Neural cell (in vitro differentiated cells): ENCODE measurements at regions not wholly inside any gene's neighbourhood (a gene's known extent, or its start where the extent isn't known, plus 50 kb on each side); places are given as distances from the start of the nearest gene placed in this dataset.

Experiments used
- H2AFZ ChIP-seq: fragments of 200-600, 300-800 bp; sonication (generic), shearing (Covaris generic); 2 replicates; pipeline ENCODE4 v1.6.0; 2014; ENCODE audit warnings: low read depth, mild to moderate bottlenecking, antibody characterized with exemption, low read length, moderate library complexity
- H3F3A ChIP-seq: fragments of 200-600 bp; shearing (Covaris generic); 2 replicates; pipeline ENCODE4 v1.6.1; 2016; ENCODE audit warnings: mild to moderate bottlenecking, moderate library complexity, mixed read lengths, antibody characterized with exemption, low read length; ENCODE audit not compliant: insufficient read depth, poor library complexity, severe bottlenecking
- H3K27ac ChIP-seq: fragments of 200-600, 300-800 bp; sonication (generic), shearing (Covaris generic); 2 replicates; pipeline ENCODE4 v1.5.1; 2014; ENCODE audit warnings: mild to moderate bottlenecking, low read length, moderate library complexity
- H3K27me3 ChIP-seq: fragments of 300-800, 200-600 bp; sonication (generic), shearing (Covaris generic); 2 replicates; pipeline ENCODE4 v1.6.0; 2014; ENCODE audit warnings: mild to moderate bottlenecking, low read depth, low read length, moderate library complexity; ENCODE audit not compliant: insufficient read depth
- H3K36me3 ChIP-seq: fragments of 300-800, 200-600 bp; sonication (generic), shearing (Covaris generic); 2 replicates; pipeline ENCODE4 v1.5.1; 2014; ENCODE audit warnings: mild to moderate bottlenecking, antibody characterized with exemption, low read length, moderate library complexity; ENCODE audit not compliant: insufficient read depth
- H3K4me2 ChIP-seq: fragments of 300-800, 200-600 bp; sonication (generic), shearing (Covaris generic); 2 replicates; pipeline ENCODE4 v1.6.0; 2014; ENCODE audit warnings: mild to moderate bottlenecking, low read length
- H3K4me3 ChIP-seq: fragments of 300-800, 200-600 bp; sonication (generic), shearing (Covaris generic); 2 replicates; pipeline ENCODE4 v1.5.1; 2014; ENCODE audit warnings: mild to moderate bottlenecking, low read length, moderate library complexity
- H3K79me2 ChIP-seq: fragments of 200-600 bp; shearing (Covaris generic); replicated peaks from 2 replicates; pipeline ENCODE4 v1.6.0; 2014; ENCODE audit warnings: mild to moderate bottlenecking, low read length, moderate library complexity; ENCODE audit not compliant: insufficient read depth
- H3K9ac ChIP-seq: fragments of 300-800, 200-600 bp; sonication (generic), shearing (Covaris generic); 2 replicates; pipeline ENCODE4 v1.6.1; 2016; ENCODE audit warnings: mild to moderate bottlenecking, low read length, mixed read lengths
- H3K9me2 ChIP-seq: fragments of 200-600 bp; shearing (Covaris generic); 2 replicates; pipeline ENCODE4 v1.6.1; 2016; ENCODE audit warnings: mild to moderate bottlenecking, low read length, mixed read lengths; ENCODE audit not compliant: insufficient read depth
- H3K9me3 ChIP-seq: fragments of 200-600, 300-800 bp; sonication (generic), shearing (Covaris generic); 2 replicates; pipeline ENCODE4 v1.6.1; 2016; ENCODE audit warnings: mild to moderate bottlenecking, mixed run types, low read length, moderate library complexity, mixed read lengths
- H4K20me1 ChIP-seq: fragments of 200-600 bp; shearing (Covaris generic); 2 replicates; pipeline ENCODE4 v1.6.1; 2016; ENCODE audit warnings: mild to moderate bottlenecking, mixed run types; ENCODE audit not compliant: insufficient read depth
- EP300 ChIP-seq: fragments of 450-650 bp; conservative IDR thresholded peaks from 2 replicates; pipeline ENCODE4 v1.6.1; 2014; ENCODE audit warnings: antibody characterized with exemption, mild to moderate bottlenecking, moderate library complexity; ENCODE audit not compliant: poor library complexity, severe bottlenecking
- EZH2 ChIP-seq: fragments of 200-600, 300-800 bp; shearing (Covaris generic), sonication (generic); IDR thresholded peaks from 2 replicates; pipeline ENCODE4 v1.6.1; 2014; ENCODE audit warnings: antibody characterized with exemption, low read length, borderline replicate concordance, mild to moderate bottlenecking; ENCODE audit not compliant: insufficient read depth, poor library complexity, severe bottlenecking
- MXI1 ChIP-seq: fragments of 450-650 bp; conservative IDR thresholded peaks from 2 replicates; pipeline ENCODE4 v1.6.1; 2014; ENCODE audit warnings: antibody characterized with exemption, mild to moderate bottlenecking; ENCODE audit not compliant: poor library complexity, severe bottlenecking
- POLR2AphosphoS5 ChIP-seq: IDR thresholded peaks from 2 replicates; pipeline ENCODE4 v1.6.1; 2012
- RAD21 ChIP-seq: fragments of 450-650 bp; conservative IDR thresholded peaks from 2 replicates; pipeline ENCODE4 v1.6.1; 2014; ENCODE audit warnings: antibody characterized with exemption, mild to moderate bottlenecking, moderate library complexity
- SMC3 ChIP-seq: fragments of 450-650 bp; conservative IDR thresholded peaks from 2 replicates; pipeline ENCODE4 v1.6.1; 2014; ENCODE audit warnings: antibody characterized with exemption, mild to moderate bottlenecking, moderate library complexity; ENCODE audit not compliant: poor library complexity
- TAF1 ChIP-seq: IDR thresholded peaks from 2 replicates; pipeline ENCODE4 v1.6.1; 2012; ENCODE audit warnings: low read depth
- TF ChIP-seq, protein P1 (sequence below): IDR thresholded peaks from 2 replicates; pipeline ENCODE4 v1.6.1; 2012; ENCODE audit warnings: borderline replicate concordance
- TF ChIP-seq, protein P2 (sequence below): fragments of 450-650 bp; IDR thresholded peaks from 2 replicates; pipeline ENCODE4 v1.5.1; 2014; ENCODE audit warnings: antibody characterized with exemption, mild to moderate bottlenecking, moderate library complexity; ENCODE audit not compliant: poor library complexity, severe bottlenecking

DNA sequence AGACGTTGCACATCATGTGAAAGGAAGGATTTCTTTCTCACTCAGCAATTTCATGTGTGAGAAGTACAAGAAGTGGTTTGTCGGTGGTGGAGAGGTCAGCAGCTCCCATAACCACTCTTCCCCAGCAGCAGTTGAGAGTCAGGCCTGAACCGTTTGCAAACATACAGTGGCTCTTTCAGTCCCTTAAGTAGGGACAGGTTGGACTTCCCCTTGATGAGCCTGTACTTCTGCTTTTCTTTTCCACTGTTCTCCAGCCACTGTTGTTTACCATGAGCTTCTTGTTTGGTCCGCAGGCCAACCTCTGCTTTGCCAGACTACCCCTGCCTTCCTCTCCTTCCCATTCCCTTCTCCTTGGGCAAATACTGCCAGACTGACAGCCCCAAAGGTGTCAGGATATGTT is 391.3 kb upstream of the CELF4 start:
- Histone ChIP-seq H3K4me2 (no peak overlapping the region), H4K20me1 (no peaks in the 10 kb centered on the region), H3K36me3 (no peaks in the 10 kb centered on the region), H3K27ac (no peak overlapping the region), H3K9me3 (no peaks in the 10 kb centered on the region), H3K9ac (no peak overlapping the region), H3K79me2 (no peaks in the 10 kb centered on the region), H3K4me3 (no peak overlapping the region), H3K9me2 (no peaks in the 10 kb centered on the region), H3K27me3 (no peaks in the 10 kb centered on the region), H2AFZ (no peak overlapping the region), H3F3A (no peaks in the 10 kb centered on the region)
- TF ChIP-seq TAF1 (no peak), MXI1 (no peak), EZH2 (no peak), RAD21 (no peak), SMC3 (no peak), POLR2AphosphoS5 (no peak), EP300 (no peak)
- TF ChIP-seq, protein P1, sequence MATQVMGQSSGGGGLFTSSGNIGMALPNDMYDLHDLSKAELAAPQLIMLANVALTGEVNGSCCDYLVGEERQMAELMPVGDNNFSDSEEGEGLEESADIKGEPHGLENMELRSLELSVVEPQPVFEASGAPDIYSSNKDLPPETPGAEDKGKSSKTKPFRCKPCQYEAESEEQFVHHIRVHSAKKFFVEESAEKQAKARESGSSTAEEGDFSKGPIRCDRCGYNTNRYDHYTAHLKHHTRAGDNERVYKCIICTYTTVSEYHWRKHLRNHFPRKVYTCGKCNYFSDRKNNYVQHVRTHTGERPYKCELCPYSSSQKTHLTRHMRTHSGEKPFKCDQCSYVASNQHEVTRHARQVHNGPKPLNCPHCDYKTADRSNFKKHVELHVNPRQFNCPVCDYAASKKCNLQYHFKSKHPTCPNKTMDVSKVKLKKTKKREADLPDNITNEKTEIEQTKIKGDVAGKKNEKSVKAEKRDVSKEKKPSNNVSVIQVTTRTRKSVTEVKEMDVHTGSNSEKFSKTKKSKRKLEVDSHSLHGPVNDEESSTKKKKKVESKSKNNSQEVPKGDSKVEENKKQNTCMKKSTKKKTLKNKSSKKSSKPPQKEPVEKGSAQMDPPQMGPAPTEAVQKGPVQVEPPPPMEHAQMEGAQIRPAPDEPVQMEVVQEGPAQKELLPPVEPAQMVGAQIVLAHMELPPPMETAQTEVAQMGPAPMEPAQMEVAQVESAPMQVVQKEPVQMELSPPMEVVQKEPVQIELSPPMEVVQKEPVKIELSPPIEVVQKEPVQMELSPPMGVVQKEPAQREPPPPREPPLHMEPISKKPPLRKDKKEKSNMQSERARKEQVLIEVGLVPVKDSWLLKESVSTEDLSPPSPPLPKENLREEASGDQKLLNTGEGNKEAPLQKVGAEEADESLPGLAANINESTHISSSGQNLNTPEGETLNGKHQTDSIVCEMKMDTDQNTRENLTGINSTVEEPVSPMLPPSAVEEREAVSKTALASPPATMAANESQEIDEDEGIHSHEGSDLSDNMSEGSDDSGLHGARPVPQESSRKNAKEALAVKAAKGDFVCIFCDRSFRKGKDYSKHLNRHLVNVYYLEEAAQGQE, result no peak
- TF ChIP-seq, protein P2, sequence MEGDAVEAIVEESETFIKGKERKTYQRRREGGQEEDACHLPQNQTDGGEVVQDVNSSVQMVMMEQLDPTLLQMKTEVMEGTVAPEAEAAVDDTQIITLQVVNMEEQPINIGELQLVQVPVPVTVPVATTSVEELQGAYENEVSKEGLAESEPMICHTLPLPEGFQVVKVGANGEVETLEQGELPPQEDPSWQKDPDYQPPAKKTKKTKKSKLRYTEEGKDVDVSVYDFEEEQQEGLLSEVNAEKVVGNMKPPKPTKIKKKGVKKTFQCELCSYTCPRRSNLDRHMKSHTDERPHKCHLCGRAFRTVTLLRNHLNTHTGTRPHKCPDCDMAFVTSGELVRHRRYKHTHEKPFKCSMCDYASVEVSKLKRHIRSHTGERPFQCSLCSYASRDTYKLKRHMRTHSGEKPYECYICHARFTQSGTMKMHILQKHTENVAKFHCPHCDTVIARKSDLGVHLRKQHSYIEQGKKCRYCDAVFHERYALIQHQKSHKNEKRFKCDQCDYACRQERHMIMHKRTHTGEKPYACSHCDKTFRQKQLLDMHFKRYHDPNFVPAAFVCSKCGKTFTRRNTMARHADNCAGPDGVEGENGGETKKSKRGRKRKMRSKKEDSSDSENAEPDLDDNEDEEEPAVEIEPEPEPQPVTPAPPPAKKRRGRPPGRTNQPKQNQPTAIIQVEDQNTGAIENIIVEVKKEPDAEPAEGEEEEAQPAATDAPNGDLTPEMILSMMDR, result no peak

DNA sequence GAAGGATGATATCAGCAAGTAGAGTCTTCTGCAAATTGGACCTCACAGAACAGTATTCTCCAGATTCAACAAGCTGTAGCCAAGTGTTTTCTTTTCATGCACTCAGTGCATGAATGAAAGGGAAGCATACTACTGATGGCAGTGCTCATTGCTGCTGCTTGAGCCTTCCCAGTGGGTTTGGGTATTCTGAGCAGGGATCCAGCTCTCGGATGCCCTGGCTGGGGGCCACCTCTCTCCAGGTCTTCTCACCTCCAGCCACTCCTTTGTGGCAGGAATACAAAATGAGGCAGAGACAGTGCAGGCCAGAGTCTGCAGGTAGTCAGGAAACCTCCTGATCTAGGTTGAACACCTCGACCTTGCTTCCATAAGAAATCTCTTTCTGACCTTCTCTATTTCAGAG is 390.4 kb upstream of the CELF4 start:
- Histone ChIP-seq H3K4me2 (no peak overlapping the region), H3K36me3 (no peaks in the 10 kb centered on the region), H3K9ac (no peak overlapping the region), H3K4me3 (no peak overlapping the region), H3K9me2 (no peaks in the 10 kb centered on the region), H3K9me3 (no peaks in the 10 kb centered on the region), H3K27me3 (no peaks in the 10 kb centered on the region), H4K20me1 (no peaks in the 10 kb centered on the region), H2AFZ (no peak overlapping the region), H3K27ac (no peak overlapping the region), H3K79me2 (no peaks in the 10 kb centered on the region), H3F3A (no peaks in the 10 kb centered on the region)
- TF ChIP-seq RAD21 (no peak), SMC3 (no peak), MXI1 (no peak), POLR2AphosphoS5 (no peak), EP300 (no peak), EZH2 (no peak), TAF1 (no peak)
- TF ChIP-seq, protein P1, result no peak
- TF ChIP-seq, protein P2, result no peak
